BJ (cell line): ENCODE measurements at regions not wholly inside any gene's neighbourhood (a gene's known extent, or its start where the extent isn't known, plus 50 kb on each side); places are given as distances from the start of the nearest gene placed in this dataset.

ENCODE experiments used
- CTCF ChIA-PET: fragments of 350-600 bp; formaldehyde crosslinking; extraction: SDS; loops from one replicate; lab custom pipeline; 2021; ENCODE audit warnings: antibody characterized with exemption, inconsistent platforms; lab: Yijun Ruan, JAX
- POLR2A ChIA-PET: fragments of 300-600 bp; sonication (Branson Sonifier 250); formaldehyde crosslinking; extraction: SDS; loops from one replicate; lab custom pipeline; 2021; ENCODE audit warnings: antibody characterized with exemption; lab: Charles Lee
- DNase-seq: peaks from one replicate; pipeline ENCODE4 v3.0.0-alpha.2; 2011; ENCODE audit warnings: low read depth
- H3K27me3 ChIP-seq: 2 replicates; pipeline ENCODE4 v1.6.0; 2011; ENCODE audit warnings: low read length; ENCODE audit not compliant: control insufficient read depth, insufficient read depth
- H3K36me3 ChIP-seq: 2 replicates; pipeline ENCODE4 v1.5.1; 2011; ENCODE audit warnings: low read length; ENCODE audit not compliant: control insufficient read depth, insufficient read depth
- H3K4me3 ChIP-seq: 2 replicates; pipeline ENCODE4 v1.5.1; 2011; ENCODE audit warnings: low read depth, mild to moderate bottlenecking, control low read depth, low read length
- TF ChIP-seq, protein P1 (sequence below): IDR thresholded peaks from 2 replicates; pipeline ENCODE4 v1.5.1; 2011; ENCODE audit warnings: low read depth, mild to moderate bottlenecking, control low read depth, inconsistent platforms, low read length, moderate library complexity; ENCODE audit not compliant: insufficient read depth

GRCh38 chr10:44457259-44457658 lies 72.4 kb upstream of the CXCL12 start:
- no peak for DNase-seq
- CTCF ChIA-PET = interaction anchor here (1.1 kb wide), 1 partner anchor 12 kb away, joined by 3 read pairs; no protein-coding TSS in a partner anchor

DNA sequence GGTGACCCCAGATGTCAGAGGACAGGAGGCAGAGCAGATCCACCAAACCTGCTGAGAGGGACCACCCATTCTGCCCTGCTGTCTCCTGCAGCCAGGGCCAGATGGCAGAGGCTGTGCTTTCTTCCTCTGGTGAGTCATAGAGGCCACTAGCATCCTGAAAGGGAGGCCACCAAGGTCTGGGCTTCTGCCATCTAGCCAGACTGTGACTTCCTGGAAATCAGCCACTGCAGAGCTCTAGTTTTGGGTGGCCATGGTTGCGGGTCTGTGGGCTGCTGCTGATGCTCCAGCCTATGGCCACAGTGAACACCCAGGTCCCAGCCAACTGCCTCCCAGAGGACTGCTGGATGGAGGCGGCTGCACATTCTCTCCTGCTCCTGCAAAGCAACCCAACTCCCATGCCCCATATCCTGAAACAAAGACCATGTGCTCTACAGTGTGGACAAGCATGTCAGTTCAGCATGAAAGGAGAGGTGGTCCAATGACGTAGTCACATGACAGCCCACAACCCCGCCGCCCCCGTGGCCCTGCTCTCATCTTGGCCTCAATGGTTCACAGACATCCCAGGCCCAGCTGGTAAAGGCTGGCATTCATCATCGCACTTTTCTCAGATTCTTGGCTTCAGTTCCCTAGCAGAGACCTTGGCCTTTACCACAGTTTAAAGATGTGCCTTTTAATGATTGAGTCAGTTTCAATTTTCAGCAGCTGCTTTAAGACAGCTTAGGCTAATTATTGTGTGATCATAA lies 73.9 kb upstream of the CXCL12 start:
- CTCF ChIA-PET = interaction anchor here (1.0 kb wide), 1 partner anchor 417 kb away, joined by 3 read pairs; no protein-coding TSS in a partner anchor
- POLR2A ChIA-PET = no interaction called here
- no peaks in the 10 kb centered on the region for H3K36me3 ChIP-seq
- H3K4me3 ChIP-seq = no peak overlapping the region
- peaks cover 1% of the 10 kb centered on the region; the same call in 1 of the 2 replicates for H3K27me3 ChIP-seq
- DNase-seq = no peak
- TF ChIP-seq, protein P1, sequence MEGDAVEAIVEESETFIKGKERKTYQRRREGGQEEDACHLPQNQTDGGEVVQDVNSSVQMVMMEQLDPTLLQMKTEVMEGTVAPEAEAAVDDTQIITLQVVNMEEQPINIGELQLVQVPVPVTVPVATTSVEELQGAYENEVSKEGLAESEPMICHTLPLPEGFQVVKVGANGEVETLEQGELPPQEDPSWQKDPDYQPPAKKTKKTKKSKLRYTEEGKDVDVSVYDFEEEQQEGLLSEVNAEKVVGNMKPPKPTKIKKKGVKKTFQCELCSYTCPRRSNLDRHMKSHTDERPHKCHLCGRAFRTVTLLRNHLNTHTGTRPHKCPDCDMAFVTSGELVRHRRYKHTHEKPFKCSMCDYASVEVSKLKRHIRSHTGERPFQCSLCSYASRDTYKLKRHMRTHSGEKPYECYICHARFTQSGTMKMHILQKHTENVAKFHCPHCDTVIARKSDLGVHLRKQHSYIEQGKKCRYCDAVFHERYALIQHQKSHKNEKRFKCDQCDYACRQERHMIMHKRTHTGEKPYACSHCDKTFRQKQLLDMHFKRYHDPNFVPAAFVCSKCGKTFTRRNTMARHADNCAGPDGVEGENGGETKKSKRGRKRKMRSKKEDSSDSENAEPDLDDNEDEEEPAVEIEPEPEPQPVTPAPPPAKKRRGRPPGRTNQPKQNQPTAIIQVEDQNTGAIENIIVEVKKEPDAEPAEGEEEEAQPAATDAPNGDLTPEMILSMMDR = no peak

More at GRCh38 chr10:44457259-44457658, 72.4 kb upstream of the CXCL12 start:
- no peak overlapping the region for H3K4me3 ChIP-seq
- H3K27me3 ChIP-seq = peaks cover 1% of the 10 kb centered on the region; the same call in 1 of the 2 replicates
- POLR2A ChIA-PET = no interaction called here
- no peaks in the 10 kb centered on the region for H3K36me3 ChIP-seq
- TF ChIP-seq, protein P1 = no peak

DNA sequence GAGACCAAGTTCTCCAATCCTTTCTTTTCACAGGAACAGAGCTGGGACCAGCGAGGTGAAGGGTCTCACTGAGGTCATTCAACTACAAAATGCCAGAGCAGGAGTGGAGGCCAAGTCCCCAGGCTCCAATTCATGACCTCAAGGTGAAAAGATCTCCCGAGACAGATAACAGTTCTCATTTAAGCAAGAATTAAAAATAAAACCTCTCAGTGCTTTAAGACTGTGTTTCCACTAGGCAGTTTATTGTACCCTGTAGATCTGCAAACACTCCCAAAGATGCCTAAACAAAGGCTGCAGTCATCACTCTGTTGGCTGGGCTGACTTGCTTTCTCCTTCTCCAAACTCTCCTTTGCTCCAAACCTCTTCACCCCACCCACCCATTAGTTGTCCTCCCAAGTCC lies 74.8 kb upstream of the CXCL12 start:
- TF ChIP-seq, protein P1 = no peak
- CTCF ChIA-PET = interaction anchor here (1.0 kb wide), 1 partner anchor 416 kb away, joined by 3 read pairs; no protein-coding TSS in a partner anchor
- DNase-seq = no peak

DNA sequence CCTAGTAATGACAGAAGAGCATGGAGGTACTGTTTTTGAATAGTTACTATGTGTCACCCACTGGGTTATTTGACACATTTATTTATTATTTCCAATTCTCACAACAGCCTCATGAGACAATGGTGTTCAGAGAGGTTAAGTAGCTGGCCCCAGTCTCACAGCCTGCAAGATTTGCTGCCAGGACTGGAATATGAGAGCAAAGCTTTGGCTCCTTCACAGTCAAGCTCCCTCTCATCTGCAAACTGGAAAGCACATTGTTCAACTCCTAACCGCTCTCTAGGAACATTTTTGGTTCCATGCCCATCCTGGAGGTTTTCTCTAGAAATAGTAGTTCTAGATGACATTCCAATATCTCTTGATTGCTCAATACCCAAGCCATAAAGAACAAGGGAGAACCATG lies 75.5 kb upstream of the CXCL12 start:
- CTCF ChIA-PET = interaction anchor here (1.2 kb wide), 1 partner anchor 20 kb away, joined by 4 read pairs; no protein-coding TSS in a partner anchor
- TF ChIP-seq, protein P1 = no peak
- POLR2A ChIA-PET = no interaction called here
- DNase-seq = no peak
- Histone ChIP-seq H3K27me3 (peaks cover 1% of the 10 kb centered on the region; the same call in 1 of the 2 replicates), H3K4me3 (no peak overlapping the region), H3K36me3 (no peaks in the 10 kb centered on the region)

More for the DNA sequence above, 74.8 kb upstream of the CXCL12 start:
- H3K27me3 ChIP-seq = peaks cover 1% of the 10 kb centered on the region; the same call in 1 of the 2 replicates
- POLR2A ChIA-PET = no interaction called here
- H3K4me3 ChIP-seq = no peak overlapping the region
- H3K36me3 ChIP-seq = no peaks in the 10 kb centered on the region

DNA sequence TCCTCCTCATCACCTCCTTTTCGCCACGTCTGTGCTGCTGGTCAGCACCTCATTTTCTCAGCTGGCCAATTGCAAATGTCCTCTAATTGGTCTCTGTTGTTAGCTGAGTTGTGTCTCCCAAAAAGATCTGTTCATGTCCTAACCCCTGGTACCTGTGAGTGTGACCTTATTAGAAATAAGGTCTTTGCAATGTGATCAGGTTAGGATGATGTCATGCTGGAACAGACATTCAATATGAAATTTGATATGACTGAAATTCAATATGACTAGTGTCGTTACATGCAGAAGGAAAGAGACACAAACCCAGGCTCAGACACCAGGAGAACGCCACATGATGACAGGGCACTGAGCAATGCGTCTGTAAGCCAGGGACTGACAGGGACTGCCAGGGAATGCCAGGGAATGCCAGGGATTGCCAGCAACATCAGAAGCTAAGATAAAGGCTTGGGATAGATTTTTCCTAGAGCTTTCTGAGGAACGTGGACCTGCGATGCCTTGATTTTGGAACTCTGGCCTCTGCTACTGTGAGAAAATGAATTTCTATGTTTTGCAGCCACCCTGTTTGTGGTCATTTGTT lies 77.5 kb upstream of the CXCL12 start:
- ChIA-PET CTCF (no interaction called here), POLR2A (no interaction called here)
- Histone ChIP-seq H3K4me3 (no peak overlapping the region), H3K36me3 (no peaks in the 10 kb centered on the region), H3K27me3 (peaks cover 1% of the 10 kb centered on the region; the same call in 1 of the 2 replicates)
- DNase-seq = no peak
- TF ChIP-seq, protein P1 = no peak
